Muscle of leg (tissue), 3 donors: ENCODE measurements at regions not wholly inside any gene's neighbourhood (a gene's known extent, or its start where the extent isn't known, plus 50 kb on each side); places are given as distances from the start of the nearest gene placed in this dataset.

Experiments
- DNase-seq: peaks from one replicate; pipeline ENCODE4 v3.0.0; 2013
- H3K27ac ChIP-seq: one replicate; pipeline ENCODE4 v1.5.1; 2013; ENCODE audit warnings: mild to moderate bottlenecking, low read length, control low read depth
- H3K27me3 ChIP-seq: one replicate; pipeline ENCODE4 v1.6.1; 2013; ENCODE audit warnings: low read length; ENCODE audit not compliant: control insufficient read depth, insufficient read depth
- H3K36me3 ChIP-seq: one replicate; pipeline ENCODE4 v1.6.1; 2013; ENCODE audit warnings: low read length; ENCODE audit not compliant: control insufficient read depth, insufficient read depth
- H3K4me1 ChIP-seq: one replicate; pipeline ENCODE4 v1.6.1; 2013; ENCODE audit warnings: low read length; ENCODE audit not compliant: control insufficient read depth, insufficient read depth
- H3K4me3 ChIP-seq: one replicate; pipeline ENCODE4 v1.5.1; 2013; ENCODE audit warnings: low read length, control low read depth
- H3K9me3 ChIP-seq: replicated peaks from 2 replicates; pipeline ENCODE4 v1.6.1; 2013; ENCODE audit warnings: low read depth, low read length; ENCODE audit not compliant: control insufficient read depth
- WGBS: methylation state at CpG from one replicate; pipeline ENCODE4 v1.1.5; 2013; ENCODE audit warnings: missing lambda C conversion rate; ENCODE audit not compliant: insufficient coverage; 5-methylcytosine and 5-hydroxymethylcytosine counted together

- Histone ChIP-seq H3K27me3 (no peaks in the 10 kb centered on the region), H3K36me3 (no peaks in the 10 kb centered on the region), H3K4me3 (no peak overlapping the region), H3K27ac (no peak overlapping the region), H3K4me1 (no peaks in the 10 kb centered on the region), H3K9me3 (peaks cover 69% of the 10 kb centered on the region)
- 70% methylated on average over 12 of the region's 13 CpGs for WGBS
- no peak for DNase-seq
These were observed 317.2 kb downstream of the TMEM121 start for GRCh38 chr14:105843444-105844046.

DNA sequence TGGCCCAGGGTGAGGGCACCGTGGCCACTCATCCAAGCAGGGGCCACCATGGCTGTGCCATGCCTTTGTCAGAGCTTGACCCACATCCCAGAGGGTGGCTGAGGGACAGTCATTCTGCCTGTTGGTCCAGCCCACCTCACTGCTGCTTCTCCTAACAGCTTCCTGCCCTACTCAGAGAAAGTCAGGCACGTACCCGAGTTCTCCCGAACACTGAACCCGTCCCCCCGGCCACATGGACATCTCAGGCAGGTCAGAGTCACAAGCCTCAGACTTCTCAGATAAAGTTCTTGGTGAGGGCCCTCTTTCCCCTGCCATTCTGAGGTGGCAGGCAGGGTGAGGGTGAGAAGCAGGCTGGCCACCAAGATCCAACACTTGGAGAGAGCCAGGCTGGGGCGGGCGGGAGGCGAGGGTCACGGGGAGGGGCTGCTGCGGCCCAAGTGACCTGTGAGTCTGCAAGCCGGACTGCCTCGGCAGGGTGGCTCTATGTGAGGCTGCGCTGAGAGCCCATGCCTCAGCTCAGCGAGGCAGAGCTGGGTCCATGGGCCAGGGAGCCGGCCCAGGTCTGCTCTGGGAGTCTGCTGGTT, 317.8 kb downstream of the TMEM121 start:
- no peaks in the 10 kb centered on the region for H3K4me1 ChIP-seq
- peaks cover 64% of the 10 kb centered on the region for H3K9me3 ChIP-seq
- no peak overlapping the region for H3K27ac ChIP-seq
- no peak overlapping the region for H3K4me3 ChIP-seq
- WGBS: 91% methylated on average over 11 of the region's 16 CpGs
- H3K36me3 ChIP-seq: no peaks in the 10 kb centered on the region
- no peaks in the 10 kb centered on the region for H3K27me3 ChIP-seq
- DNase-seq: no peak

GRCh38 chr14:105844810-105845724, 318.7 kb downstream of the TMEM121 start:
- 86% methylated on average over 16 of the region's 18 CpGs for WGBS
- H3K27ac ChIP-seq: no peak overlapping the region
- DNase-seq: no peak
- no peaks in the 10 kb centered on the region for H3K27me3 ChIP-seq
- H3K36me3 ChIP-seq: no peaks in the 10 kb centered on the region
- H3K4me3 ChIP-seq: no peak overlapping the region
- H3K9me3 ChIP-seq: peaks cover 58% of the 10 kb centered on the region
- H3K4me1 ChIP-seq: no peaks in the 10 kb centered on the region

GRCh38 chr14:105845725-105846309, 319.4 kb downstream of the TMEM121 start:
- H3K27me3 ChIP-seq: no peaks in the 10 kb centered on the region
- no peaks in the 10 kb centered on the region for H3K36me3 ChIP-seq
- WGBS: 85% methylated on average over 7 of the region's 10 CpGs
- H3K4me1 ChIP-seq: no peaks in the 10 kb centered on the region
- no peak overlapping the region for H3K27ac ChIP-seq
- H3K9me3 ChIP-seq: peaks cover 60% of the 10 kb centered on the region
- no peak overlapping the region for H3K4me3 ChIP-seq
- no peak for DNase-seq

GRCh38 chr14:105846312-105846711, 319.9 kb downstream of the TMEM121 start:
- no peaks in the 10 kb centered on the region for H3K27me3 ChIP-seq
- WGBS: 77% methylated on average over 4 of the region's 5 CpGs
- H3K9me3 ChIP-seq: peaks cover 60% of the 10 kb centered on the region
- H3K4me1 ChIP-seq: no peaks in the 10 kb centered on the region
- no peak for DNase-seq
- no peaks in the 10 kb centered on the region for H3K36me3 ChIP-seq
- no peak overlapping the region for H3K4me3 ChIP-seq
- H3K27ac ChIP-seq: no peak overlapping the region

DNA sequence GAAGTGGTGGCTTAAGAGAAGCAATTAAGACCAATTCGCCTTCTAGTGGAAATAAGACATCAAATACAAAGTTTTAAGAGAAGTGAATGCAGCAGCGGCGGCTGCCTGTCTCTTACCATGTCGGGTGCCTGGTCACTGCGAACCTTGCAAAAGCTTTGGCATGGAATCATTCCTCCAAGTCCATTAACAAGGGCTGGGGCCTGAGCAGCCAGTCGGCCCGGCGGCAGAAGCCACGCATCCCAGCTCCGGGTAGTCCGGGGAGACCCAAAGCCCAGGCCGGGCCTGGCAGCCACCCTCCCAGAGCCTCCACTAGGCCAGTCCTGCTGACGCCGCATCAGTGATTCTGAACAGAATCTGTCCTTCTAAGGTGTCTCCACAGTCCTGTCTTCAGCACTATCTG, 321.0 kb downstream of the TMEM121 start:
- Histone ChIP-seq H3K27ac (no peak overlapping the region), H3K4me3 (no peak overlapping the region), H3K36me3 (no peaks in the 10 kb centered on the region), H3K4me1 (no peaks in the 10 kb centered on the region), H3K9me3 (peaks cover 66% of the 10 kb centered on the region), H3K27me3 (no peaks in the 10 kb centered on the region)
- no peak for DNase-seq
- 96% methylated on average over 13 of the region's 14 CpGs for WGBS

GRCh38 chr14:105848570-105848969, 322.2 kb downstream of the TMEM121 start:
- Histone ChIP-seq H3K27me3 (no peaks in the 10 kb centered on the region), H3K4me1 (no peaks in the 10 kb centered on the region), H3K27ac (no peak overlapping the region), H3K4me3 (no peak overlapping the region), H3K9me3 (peaks cover 67% of the 10 kb centered on the region), H3K36me3 (no peaks in the 10 kb centered on the region)
- 83% methylated on average over 1 of the region's 2 CpGs for WGBS
- DNase-seq: no peak

DNA sequence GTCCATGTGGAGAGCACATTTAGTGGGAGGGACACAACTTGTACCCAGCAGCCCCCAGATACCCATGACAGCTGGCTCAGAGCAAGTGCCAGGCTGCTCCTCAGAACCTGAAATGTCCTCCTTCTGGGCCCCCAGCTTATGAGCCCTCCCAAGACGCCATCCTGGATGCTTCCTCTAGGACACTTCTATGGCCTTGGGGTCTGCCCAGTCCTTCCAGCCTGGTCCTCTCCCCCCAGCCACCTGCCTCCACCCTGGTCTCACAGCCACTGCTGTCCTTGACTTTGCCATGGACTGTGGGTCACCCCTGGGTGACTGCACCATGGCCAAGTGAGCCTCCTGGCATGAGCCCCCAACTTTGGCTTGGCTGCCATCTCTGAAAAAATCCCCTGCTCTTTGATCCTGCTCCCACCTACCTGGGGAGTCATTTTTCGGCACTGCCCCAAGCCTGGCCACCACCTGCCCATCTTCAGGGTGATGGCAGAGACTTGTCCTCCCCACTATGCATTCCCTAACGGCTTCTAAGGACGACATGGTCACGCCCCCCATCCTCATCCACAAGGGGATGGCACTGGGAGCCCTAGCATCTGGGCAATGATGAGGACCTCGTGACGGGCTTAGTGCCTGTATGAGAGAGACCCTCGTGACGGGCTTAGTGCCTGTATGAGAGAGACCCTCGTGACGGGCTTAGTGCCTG, 323.7 kb downstream of the TMEM121 start:
- Histone ChIP-seq H3K4me1 (no peaks in the 10 kb centered on the region), H3K36me3 (no peaks in the 10 kb centered on the region), H3K9me3 (peaks cover 62% of the 10 kb centered on the region), H3K27me3 (no peaks in the 10 kb centered on the region), H3K27ac (no peak overlapping the region), H3K4me3 (no peak overlapping the region)
- 66% methylated on average over 2 of the region's 11 CpGs for WGBS
- no peak for DNase-seq

DNA sequence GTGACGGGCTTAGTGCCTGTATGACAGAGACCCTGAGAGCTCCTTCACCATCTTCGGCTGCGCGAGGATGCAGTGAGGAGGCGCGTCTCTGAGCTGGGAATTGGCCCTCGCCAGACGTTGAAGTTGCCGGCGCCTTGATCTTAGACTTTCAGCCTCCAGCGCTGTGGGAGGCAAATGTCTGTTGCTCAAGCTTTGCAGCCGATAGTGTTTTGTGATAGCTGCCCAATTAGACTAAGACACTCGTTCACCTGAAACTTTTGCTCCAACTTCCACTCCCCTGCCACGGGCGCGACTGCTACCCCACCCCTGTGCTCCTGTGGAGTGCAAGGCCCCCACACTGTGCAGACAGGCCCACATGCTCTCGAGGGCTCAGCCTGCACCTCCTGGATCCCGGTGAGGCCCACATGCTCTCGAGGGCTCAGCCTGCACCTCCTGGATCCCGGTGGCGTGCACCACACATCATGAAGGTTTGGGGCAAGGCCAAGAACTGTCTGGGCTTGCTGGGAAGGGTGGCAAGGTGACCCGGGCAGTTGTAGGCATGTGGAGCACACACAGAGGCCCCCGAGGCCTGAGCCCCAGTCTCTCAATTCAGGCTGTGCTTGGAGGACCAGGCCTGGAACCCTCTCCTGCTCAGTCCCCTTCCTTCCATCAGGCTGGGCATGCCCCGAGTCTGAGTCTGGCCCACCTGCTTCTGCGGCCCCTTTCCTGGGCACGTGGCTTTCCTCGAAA, 324.6 kb downstream of the TMEM121 start:
- Histone ChIP-seq H3K27ac (no peak overlapping the region), H3K4me3 (no peak overlapping the region), H3K27me3 (no peaks in the 10 kb centered on the region), H3K36me3 (no peaks in the 10 kb centered on the region), H3K4me1 (no peaks in the 10 kb centered on the region), H3K9me3 (peaks cover 63% of the 10 kb centered on the region)
- no peak for DNase-seq
- 83% methylated on average over 23 of the region's 27 CpGs for WGBS
